ENCODE measurements at regions not wholly inside any gene's neighbourhood (a gene's known extent, or its start where the extent isn't known, plus 50 kb on each side); places are given as distances from the start of the nearest gene placed in this dataset.

GRCh38 chr2:155653176-155653575 is 679.3 kb downstream of the NR4A2 start:
- TF ChIP-seq FOXM1 (IDR thresholded peaks at IDR 0.05; ENCODE audit: borderline replicate concordance) (no peak), NFRKB (IDR thresholded peaks at IDR 0.05) (no peak), ELF4 (IDR thresholded peaks at IDR 0.05) (no peak), FOXK2 (IDR thresholded peaks at IDR 0.05) (no peak), PKNOX1 (IDR thresholded peaks at IDR 0.05) (no peak), LEF1 (IDR thresholded peaks at IDR 0.05; ENCODE audit: borderline replicate concordance) (no peak), ARNT (IDR thresholded peaks at IDR 0.05) (no peak), SP1 (IDR thresholded peaks at IDR 0.05) (no peak)
